ENCODE measurements at regions not wholly inside any gene's neighbourhood (a gene's known extent, or its start where the extent isn't known, plus 50 kb on each side); places are given as distances from the start of the nearest gene placed in this dataset.

DNA sequence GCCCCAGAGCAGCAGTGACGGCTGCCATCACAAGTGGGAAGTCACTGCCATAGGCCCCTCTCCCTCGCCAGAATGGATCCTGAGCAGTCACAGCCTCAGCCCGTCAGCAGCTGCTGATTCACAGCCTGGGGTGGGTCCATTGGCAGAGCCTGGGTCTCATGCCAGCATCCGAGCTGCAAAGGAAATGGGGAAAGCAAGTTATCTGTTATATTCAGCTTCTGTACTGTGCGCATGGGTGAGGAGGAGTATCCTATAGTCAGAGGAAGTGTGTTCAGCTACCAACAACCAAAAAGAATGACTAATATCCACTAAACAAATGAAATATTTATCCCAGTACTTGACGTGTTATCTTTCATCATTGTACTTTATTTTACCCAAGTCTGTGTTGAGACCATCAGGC, 119.7 kb downstream of the RCN1 start:
- DNase-seq = peak; percentile 21

DNA sequence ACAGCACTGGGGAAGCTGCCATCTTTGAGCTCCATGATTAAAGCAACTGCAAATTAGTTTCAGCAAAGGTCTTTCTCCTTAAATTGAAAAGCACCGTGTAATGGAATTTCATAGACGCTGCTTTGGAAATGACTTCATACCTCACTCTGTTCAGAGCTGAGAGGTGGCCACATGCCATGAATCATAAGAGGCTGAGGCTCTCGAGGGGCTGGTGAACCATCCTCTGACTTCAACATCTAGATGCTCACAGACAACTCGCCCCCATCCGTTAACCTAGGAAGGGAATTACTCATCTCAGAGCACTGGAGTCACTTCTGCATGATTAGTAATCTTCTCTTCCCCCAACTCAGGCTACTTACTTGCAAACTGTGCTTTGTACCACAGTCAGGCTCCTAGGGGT, 122.3 kb downstream of the RCN1 start:
- DNase-seq = peak; percentile 80

DNA sequence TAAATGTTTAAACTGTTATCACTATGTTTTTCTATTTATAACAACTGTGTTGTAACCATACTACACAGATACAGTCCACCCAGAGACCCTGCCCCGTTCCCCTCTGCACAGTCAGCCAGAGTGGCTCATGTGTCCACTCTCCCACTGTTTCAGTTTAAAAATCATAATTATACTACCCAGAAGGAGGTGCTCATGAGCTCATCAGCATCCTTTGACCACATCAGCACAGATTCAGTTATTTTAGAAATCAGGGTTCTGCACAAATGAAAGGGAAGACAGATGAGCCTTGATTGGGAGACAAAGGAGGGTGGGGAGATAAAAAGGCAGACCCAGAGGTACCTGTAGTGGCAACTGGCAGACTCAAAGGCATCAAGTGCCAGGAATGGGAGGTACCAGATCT, 124.3 kb downstream of the RCN1 start:
- DNase-seq = no peak

DNA sequence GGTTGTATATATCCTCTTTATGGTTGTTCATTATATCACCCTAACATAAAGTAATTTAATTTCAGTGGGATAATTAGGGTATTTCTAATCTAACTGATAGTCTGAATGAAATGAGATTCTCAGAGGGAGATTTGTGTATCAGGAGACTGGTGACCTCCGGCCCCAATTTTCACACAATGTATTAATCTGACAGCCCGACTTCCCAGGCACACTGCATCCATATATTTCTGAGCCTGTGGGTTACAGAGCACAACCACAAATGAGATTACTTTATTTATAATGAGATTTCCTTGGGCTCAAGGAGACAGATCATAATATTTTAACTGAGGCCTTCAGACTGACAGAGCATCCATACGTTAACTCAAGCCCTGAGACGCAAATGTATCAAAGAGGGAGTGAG, 125.9 kb downstream of the RCN1 start:
- no peak for DNase-seq

DNA sequence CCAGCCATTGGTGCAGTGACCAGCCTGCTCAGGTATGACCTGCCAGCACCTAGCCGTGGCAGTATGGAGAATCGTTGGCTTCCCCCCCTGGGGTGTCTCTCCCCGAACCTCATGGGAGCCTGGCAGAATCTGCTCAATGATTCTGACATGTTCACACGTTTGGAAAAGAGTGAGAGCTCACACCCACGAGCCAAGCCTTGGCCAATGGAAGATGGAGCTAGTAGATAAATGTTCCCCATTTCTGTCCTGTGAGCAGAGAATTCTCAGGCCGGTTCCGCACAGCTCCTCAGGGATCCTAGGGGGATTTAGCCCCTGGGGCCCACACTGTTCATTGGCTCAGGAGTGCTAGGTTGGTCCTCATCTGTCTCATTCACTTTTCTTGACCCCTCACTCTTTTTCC, 128.4 kb downstream of the RCN1 start:
- DNase-seq = no peak

DNA sequence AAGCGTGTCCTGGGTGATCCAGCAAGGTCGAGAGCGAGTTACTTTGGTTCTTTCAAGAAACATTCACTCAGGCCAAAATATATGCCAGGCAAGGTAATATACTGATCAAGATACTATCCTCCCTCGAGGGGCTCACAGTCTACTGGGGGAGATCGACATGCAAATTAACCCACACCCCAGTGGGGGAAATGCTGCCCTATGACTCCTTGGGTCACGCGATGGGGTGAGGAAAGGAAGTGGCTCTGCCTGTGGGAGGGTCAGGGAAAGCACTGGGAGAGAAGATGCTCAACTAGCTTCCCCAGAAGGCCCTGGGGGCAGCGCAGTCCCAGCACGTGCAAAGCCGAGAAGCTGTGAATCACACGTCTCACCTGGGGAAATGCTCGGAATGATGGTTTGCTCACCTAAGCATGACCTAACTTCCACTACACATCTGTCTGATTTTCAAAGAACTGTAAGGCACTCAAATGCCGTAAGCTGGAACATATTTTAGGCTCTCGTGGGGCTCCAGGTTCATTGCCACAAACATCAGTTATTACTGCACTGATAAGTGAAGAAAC, 130.7 kb downstream of the RCN1 start:
- no peak for DNase-seq

DNA sequence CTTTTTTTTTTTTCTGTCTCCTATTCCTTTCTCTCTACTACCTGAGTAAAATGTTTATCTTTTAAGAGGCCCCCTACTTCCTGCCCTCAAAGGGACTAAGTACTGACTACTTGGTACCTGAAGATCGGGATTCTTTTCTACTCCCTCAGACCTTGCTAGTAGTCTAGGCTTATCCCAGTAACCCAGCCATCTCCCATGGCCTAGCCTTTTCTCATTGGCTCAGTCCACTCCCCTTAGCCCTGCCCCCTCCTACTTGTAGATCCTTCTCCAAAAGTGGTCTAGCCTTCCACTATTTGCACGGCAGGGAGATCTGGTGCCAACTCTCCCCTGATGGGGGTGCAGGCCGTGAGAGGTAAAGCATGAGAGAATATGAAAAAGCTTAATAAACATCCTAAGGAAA, 133.7 kb downstream of the RCN1 start:
- DNase-seq = no peak

DNA sequence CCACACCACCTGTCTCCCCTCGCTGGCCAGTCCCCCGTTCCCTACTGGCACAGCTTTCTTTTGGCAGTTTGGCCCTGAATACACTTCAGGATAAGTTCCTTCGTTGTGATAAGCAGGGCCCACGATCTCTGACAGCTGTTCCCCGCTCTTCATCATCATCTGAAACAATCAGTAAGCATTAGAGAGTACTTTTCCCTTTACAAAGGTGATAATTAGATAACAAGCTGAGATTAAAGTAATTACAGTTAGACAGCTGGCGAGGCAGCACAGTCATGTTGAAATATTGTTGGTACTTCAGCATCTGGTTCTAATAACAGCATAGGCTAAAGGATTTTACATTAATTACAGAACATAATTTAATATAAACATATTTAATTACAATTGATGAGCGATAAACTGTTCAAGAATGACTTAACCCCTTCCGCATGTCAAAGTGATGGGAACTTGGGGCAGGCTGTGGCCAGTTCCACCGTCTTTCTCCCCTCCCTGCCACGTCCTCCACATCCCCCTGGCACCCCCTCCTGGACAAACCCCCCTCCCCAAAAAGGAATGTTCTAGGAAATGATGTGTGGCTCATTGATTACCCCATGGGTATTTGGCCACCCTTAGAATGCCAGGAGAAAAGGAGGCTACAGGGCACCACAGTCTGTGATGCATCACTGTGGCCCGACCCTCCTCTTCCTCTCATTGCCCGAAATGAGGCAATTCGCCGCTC, 134.9 kb downstream of the RCN1 start:
- no peak for DNase-seq

DNA sequence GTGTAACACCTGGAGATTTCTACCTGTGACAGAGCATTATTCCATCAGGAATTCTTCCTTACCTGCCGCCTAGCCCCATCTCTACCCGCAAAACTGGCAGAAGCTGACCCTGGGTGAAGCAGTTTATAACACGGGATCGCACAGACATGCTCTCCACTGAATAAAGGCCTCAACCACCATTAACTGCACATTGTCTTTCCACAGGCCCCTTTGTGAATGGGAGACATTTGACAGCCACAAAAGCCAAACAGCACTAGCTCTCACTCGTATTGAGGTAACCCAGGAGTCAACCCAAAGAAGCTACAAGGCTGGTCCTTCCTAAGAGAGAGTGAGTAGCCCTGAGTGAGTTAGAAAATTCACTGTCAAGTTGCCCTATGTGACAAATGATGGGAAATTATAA, 135.6 kb downstream of the RCN1 start:
- DNase-seq = no peak

DNA sequence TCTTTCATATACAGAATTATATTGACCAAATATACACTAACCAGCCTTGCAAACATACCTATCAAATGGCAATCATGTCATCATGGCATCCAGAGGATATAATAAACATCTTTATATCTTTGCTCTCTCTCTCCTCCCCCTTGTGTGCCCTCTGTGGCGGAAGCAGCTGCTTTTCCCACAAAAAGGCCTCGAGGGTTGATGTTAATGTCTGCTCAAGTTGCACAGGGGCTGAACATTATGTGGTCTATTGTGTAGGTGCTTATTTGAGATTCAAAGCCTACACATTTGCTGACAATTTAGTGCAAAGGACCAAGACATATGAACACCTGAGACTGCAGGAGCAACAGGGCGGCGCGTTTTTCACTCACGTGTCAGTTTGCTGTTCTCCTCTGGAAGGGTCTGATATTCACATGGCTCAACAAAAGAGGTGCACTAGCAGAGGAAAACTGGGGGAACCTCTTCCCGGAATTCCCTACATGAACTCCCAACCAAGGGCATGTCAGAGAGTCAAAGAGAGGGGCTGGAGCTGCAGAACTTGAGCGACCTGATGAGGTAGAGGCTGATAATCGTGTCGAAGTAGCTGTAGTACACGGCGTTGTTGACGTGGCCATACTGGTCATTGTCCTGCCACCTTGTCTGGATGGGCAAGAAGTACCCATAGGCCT, 138.8 kb downstream of the RCN1 start:
- DNase-seq = no peak

DNA sequence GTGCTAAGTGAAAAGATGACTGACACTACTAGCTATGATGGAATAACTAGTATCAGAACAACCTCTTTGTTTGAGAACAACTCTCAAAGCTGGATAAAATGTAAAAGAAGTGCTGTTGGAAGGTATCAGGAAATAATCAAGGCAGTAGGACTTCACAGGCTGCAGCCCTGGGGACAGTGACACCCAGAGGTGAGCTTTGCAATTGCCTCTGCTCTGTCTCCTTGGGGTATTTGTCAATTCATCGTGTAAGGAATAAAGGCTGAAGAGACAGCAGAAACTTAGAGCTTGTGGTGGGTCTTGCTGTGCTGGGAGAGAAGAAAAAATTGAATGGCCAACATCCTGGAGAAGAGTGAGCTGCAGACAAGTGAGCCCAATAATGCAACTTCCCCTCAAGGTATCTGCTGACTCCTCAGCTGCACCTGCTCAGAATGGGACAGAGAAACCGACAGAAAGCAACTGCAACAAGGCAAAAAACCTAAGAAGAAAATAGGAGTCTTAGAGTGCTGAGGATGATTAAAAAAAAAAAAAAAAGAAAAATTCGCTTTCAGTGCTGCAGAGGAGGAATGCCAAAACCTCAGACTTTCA, 141.1 kb downstream of the RCN1 start:
- peak; percentile 23 for DNase-seq

DNA sequence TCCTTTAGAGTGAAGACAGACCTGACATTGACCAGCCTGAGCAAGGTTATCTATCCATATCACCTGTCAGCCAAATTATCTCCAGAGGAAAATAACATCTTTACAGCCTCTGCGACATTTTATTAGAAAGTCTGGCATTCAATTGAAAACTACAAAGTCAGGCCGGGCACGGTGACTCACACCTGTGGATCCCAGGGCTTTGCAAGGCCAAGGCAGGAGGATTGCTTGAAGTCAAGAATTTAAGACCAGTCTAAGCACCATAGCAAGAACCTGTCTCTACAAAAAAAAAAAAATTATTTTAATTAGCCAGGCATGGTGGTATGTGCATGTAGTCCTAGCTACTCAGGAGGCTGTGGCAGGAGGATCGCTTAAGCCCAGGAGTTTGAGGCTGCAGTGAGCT, 141.6 kb downstream of the RCN1 start:
- no peak for DNase-seq

DNA sequence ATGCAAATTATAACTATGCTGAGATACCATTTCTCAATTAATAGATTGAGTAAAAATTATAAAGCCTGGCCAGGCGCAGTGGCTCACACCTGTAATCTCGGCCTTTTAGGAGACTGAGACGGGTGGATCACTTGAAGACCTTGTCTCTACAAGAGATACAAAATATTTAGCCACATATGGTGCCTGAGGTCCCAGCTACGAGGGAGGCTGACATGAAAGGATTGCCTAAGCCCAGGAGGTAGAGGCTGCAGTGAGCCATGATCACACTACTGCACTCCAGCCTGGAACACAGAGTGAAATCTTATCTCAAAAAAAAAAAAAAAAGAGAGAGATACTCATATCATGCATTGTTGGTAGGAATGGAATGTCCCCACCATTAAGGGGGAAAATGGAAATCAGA, 142.4 kb downstream of the RCN1 start:
- DNase-seq = no peak

DNA sequence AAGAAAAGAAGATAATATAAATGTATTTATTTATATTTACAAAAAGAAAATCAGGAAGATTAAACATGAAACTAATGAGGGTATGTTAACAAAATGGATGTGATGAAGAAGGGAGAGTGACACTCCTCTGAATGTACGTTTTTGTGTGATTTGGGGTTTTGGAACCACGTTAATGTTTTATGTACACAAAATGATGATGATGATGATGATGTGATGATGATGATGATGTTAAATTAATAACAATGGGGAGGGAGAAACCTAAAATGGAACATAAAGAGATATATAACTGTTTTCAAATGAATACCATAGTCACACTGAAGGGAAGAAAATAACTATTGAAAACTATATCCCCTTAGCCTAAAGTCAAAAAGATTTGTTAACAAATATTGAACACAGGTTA, 143.1 kb downstream of the RCN1 start:
- no peak for DNase-seq

DNA sequence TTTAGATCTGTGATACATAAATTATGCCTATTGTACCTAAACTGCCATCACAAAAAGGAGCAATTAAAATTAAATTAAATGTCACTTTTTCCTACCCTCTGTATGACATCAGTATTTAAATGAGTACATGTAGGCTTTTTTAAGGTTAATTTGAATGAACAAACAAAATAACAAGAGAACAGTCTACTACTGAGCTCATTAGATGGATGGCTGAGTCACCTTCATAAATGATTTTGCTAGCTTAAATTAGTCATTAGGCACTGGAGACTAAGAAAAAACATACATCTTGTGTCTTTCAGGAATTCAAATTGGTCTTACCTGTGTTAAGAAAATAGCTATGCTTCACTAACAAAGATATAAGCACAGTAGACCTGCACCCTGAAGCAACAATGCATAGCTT, 153.6 kb downstream of the RCN1 start:
- no peak for DNase-seq

DNA sequence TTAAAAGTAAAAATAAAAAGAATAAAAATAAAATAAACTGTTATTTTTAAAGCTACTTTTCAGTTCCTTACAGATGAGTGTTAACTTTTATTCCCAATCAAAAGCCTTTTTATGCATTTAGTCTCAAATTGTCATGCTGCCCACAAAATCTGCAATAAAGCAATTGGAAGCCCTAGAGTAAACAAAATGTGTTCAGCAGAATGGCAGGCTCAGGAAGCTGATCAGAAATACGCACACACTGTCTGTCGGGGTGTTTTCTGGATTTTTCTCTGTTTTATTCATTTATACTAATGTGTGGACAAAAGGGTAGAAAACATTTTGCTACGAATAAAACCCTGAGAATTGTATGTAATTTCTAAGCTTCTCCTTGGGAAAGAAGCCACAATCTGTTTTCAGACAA, 162.8 kb downstream of the RCN1 start:
- DNase-seq = no peak

DNA sequence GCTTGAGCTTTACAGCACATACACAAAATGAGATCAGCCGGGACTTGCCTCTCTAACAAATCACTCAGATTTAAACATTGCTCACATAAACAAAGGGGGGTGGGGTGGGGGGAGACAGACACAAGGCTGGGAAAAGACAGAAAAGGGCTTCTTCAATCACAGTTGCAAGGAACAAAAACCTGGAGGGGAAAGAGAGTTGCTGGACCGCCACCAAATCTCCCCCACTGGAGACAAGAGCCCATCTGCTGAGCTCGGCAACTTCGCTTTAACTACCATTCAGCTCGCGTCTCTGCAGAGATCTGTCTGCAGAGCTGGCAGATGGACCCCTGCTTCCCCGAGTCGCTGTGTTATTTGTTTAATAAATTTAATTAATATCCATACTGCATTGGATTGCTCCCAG, 165.0 kb downstream of the RCN1 start:
- DNase-seq = no peak

DNA sequence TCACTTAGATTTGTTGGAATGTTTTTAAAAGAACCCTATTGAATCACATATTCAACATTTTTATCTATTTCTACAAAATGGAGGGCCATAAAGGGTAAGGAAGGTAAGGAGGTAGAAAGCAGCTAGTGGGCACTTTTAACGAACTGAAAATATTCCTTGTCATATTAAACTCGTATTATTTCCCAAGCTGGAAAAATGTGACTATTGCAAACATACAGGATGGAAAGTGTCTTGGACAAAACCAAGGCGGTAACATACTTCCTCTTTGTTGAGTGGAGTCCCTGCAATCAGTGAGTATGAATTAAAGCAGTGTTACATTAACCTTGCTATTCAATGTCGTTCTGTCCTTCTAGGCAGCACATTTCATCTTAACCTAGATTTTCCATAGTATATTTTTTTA, 165.6 kb downstream of the RCN1 start:
- no peak for DNase-seq

DNA sequence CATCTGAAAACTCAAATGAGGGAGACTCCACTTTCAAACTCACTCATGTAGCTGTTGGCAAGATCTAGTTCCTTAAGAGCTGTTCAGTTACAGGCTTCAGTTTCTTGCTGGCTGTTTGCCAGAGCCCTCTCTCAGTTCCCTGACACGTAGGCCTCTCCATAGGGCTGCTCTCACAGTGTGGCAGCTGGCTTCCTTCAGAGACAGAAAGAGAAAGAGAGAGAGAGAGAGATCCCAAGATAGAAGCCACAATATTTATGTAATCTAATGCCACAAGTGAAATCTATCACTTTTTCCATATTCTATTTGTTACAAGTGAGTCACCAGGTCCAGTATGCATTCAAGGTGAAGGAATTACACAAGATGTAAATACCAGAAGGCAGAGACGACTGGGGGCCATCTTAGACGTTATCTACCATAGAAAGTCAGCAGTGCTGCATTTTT, 168.8 kb downstream of the RCN1 start:
- DNase-seq = no peak

DNA sequence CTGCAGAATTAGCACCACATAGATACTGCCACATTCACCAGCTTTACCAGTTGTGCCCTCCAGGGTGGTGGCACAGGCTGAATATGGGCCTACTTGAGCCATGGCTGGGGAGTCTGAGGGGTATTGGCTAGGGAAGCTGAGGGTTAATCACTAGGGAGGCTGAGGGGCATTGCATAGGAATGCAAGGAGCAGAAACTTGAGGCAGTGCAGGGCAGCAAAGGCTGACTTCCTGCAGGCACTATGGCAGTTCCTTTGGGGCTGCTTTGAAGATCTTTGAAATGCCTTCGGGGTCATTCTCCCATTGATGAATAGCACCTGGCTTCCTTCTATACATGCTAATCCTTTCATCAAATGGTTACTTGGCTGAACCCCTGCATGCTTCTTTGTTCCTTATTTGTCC, 171.5 kb downstream of the RCN1 start:
- no peak for DNase-seq

DNA sequence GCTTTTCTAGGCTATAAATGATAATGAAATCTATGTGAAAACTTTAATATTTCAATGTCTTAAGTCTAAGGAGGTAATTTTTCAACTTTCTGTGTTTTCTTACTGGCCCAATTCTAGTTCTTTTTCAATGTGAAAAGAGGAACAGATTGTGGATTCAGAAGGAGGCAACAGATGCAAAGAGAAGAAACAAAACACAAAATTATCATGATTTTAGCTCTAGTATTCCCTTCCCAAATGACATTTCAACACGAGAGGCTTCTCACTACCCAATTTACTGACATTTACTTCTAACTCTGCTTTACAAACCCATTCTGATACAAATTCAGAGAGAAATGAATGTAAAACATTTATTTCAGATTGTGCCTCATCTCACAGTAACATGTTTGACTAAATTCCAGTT, 169.4 kb downstream of the WT1 start:
- no peak for DNase-seq

DNA sequence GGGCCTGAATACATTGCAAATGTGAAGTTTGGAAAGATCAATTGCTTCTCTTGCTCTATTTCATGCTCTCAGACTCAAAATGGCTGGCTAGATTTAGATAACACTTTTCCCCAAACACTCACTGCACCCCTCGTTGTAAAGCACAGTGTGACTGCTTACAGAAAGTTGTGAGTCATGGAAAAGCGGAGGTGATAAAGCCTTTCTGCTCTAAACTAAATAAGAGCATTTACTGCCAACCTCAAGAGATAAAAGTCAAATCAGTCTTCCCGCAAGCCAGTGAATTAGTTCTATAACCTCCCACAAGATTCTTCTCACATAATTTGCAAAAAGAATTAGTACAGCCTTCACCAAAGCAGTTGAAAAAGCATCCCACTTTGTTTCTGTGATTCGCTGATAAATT, 168.7 kb downstream of the WT1 start:
- no peak for DNase-seq

DNA sequence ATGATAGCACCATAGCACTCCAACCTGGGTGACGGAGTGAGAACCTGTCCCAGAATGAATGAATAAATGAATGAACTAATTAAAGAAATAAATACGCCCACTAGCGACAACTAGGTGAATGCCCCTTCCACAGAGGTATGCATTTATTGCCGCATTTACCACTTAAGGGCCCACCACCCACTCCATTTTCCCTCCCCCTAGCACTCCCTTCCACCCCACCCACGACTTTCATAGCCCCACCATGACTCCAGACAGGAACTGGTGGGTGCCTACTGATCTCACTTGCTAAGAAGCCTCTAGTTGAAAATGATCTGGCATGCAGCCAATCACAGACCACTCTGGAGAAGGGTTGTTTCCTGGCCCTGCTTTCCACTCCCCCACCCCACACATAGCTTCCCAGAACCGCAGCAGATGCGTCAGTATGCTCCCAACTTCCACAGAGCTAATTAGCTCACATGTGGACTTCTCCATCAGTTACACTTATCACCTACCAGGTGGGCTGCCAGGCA, 167.6 kb downstream of the WT1 start:
- DNase-seq = no peak

DNA sequence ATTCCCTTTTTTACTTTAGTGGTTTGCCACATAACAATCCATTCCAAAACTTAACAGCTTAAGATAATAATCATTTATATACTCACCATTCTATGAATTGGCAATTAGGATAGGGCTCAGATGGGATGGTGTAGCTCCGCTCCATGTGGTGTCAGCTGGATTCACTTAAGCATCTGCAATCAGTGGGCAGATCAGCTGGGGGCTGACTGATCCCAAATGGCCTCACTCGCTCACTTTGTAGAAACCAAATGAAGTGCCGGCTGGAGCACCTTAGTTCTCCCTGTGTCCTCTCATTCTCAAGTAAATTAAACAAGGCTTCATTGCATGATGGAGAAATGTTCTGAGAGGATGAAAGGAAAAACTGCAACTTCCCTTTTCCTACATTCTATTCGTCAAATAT, 161.4 kb downstream of the WT1 start:
- no peak for DNase-seq
